GM15510 (cell line): ENCODE measurements at regions not wholly inside any gene's neighbourhood (a gene's known extent, or its start where the extent isn't known, plus 50 kb on each side); places are given as distances from the start of the nearest gene placed in this dataset.

Source experiments
- POLR2A ChIP-seq: IDR thresholded peaks from 3 replicates; pipeline ENCODE4 v1.6.1; 2011; ENCODE audit warnings: borderline replicate concordance; ENCODE audit not compliant: insufficient read length; ENCODE audit errors: extremely low read depth

GRCh38 chr17:64747938-64748540 is 85.9 kb upstream of the SMURF2 start:
- TF ChIP-seq POLR2A, result no peak

- no peak for TF ChIP-seq POLR2A
These were observed 80.2 kb upstream of the SMURF2 start for GRCh38 chr17:64742326-64742725.

- no peak for TF ChIP-seq POLR2A
These were observed 79.0 kb upstream of the SMURF2 start for GRCh38 chr17:64741038-64741641.

- no peak for TF ChIP-seq POLR2A
These were observed 77.4 kb upstream of the SMURF2 start for GRCh38 chr17:64739316-64740058.

- TF ChIP-seq POLR2A, result no peak
These were observed 74.8 kb upstream of the SMURF2 start for GRCh38 chr17:64736804-64737492.

- TF ChIP-seq POLR2A, result no peak
These were observed 70.4 kb upstream of the SMURF2 start for GRCh38 chr17:64732336-64733006.

GRCh38 chr17:64729201-64729600 is 67.1 kb upstream of the SMURF2 start:
- TF ChIP-seq POLR2A, result no peak

- TF ChIP-seq POLR2A, result no peak
These were observed 66.1 kb upstream of the SMURF2 start for GRCh38 chr17:64728041-64728695.

- no peak for TF ChIP-seq POLR2A
These were observed 61.7 kb upstream of the SMURF2 start for GRCh38 chr17:64723781-64724180.

- TF ChIP-seq POLR2A, result no peak
These were observed 56.0 kb upstream of the SMURF2 start for GRCh38 chr17:64718058-64718457.
